Medulla oblongata (tissue), 1 donor: ENCODE measurements at regions not wholly inside any gene's neighbourhood (a gene's known extent, or its start where the extent isn't known, plus 50 kb on each side); places are given as distances from the start of the nearest gene placed in this dataset.
A peak's percentile ranks its signal among the peaks of the same experiment; 100 is the strongest.
"Not testable (repeated sequence)": the region's sequence is repeated elsewhere in the genome, so short reads cannot be mapped to it uniquely, and the experiment has no call there.

Source experiments
- DNase-seq: peaks from one replicate; pipeline ENCODE4 v3.0.0-alpha.2; 2015; ENCODE audit errors: extremely low spot score

GRCh38 chr6:130494729-130495128 is 128.9 kb downstream of the TMEM200A start:
- no peak for DNase-seq

GRCh38 chr6:130500693-130501092 is 134.9 kb downstream of the TMEM200A start:
- DNase-seq: no peak

- DNase-seq: no peak
Measured at GRCh38 chr6:130503146-130503545, 137.3 kb downstream of the TMEM200A start.

- DNase-seq: no peak
Measured at GRCh38 chr6:130505808-130506598, 140.2 kb downstream of the TMEM200A start.

GRCh38 chr6:130507005-130507665 is 141.3 kb downstream of the TMEM200A start:
- not testable (repeated sequence) for DNase-seq

GRCh38 chr6:130507666-130508028 is 141.8 kb downstream of the TMEM200A start:
- no peak for DNase-seq

- peak; percentile 30 for DNase-seq
Measured at GRCh38 chr6:130513770-130514169, 148.0 kb downstream of the TMEM200A start.

- DNase-seq: no peak
Measured at GRCh38 chr6:130514712-130515111, 148.9 kb downstream of the TMEM200A start.

- no peak for DNase-seq
Measured at GRCh38 chr6:130515306-130515705, 149.5 kb downstream of the TMEM200A start.

- no peak for DNase-seq
Measured at GRCh38 chr6:130516604-130517003, 150.8 kb downstream of the TMEM200A start.

GRCh38 chr6:130517444-130517931 is 151.7 kb downstream of the TMEM200A start:
- no peak for DNase-seq

GRCh38 chr6:130518588-130518987 is 152.8 kb downstream of the TMEM200A start:
- DNase-seq: no peak

GRCh38 chr6:130520221-130520620 is 154.4 kb downstream of the TMEM200A start:
- no peak for DNase-seq

- DNase-seq: no peak
Measured at GRCh38 chr6:130520801-130521200, 155.0 kb downstream of the TMEM200A start.

GRCh38 chr6:130524552-130524951 is 158.7 kb downstream of the TMEM200A start:
- DNase-seq: no peak

- DNase-seq: peak; percentile 47
Measured at GRCh38 chr6:130525408-130525807, 159.6 kb downstream of the TMEM200A start.

GRCh38 chr6:130526466-130526865 is 160.6 kb downstream of the TMEM200A start:
- no peak for DNase-seq

GRCh38 chr6:130527173-130527572 is 161.4 kb downstream of the TMEM200A start:
- DNase-seq: no peak

GRCh38 chr6:130529569-130530149 is 163.8 kb downstream of the TMEM200A start:
- DNase-seq: no peak

- DNase-seq: no peak
Measured at GRCh38 chr6:130534627-130535026, 168.8 kb downstream of the TMEM200A start.

GRCh38 chr6:130535242-130535641 is 169.4 kb downstream of the TMEM200A start:
- no peak for DNase-seq

GRCh38 chr6:130537447-130537846 is 171.6 kb downstream of the TMEM200A start:
- DNase-seq: no peak

GRCh38 chr6:130547723-130548122 is 181.9 kb downstream of the TMEM200A start:
- no peak for DNase-seq
